Esophagus muscularis mucosa (tissue), 3 donors: ENCODE measurements at regions not wholly inside any gene's neighbourhood (a gene's known extent, or its start where the extent isn't known, plus 50 kb on each side); places are given as distances from the start of the nearest gene placed in this dataset.

ENCODE experiments used
- POLR2AphosphoS5 ChIP-seq, 2 donors: sonication (generic); formaldehyde crosslinking; IDR thresholded peaks; one replicate each; pipeline ENCODE4 v1.6.1; 2017; ENCODE audit warnings: antibody characterized with exemption in 2 of 2
- TF ChIP-seq, protein P1 (sequence below), 3 experiments: fragments of 200-600 bp in 2 of 3; fragments of 450-650 bp in 1 of 3; sonication (generic) in 2 of 3; IDR thresholded peaks; one replicate each; pipeline ENCODE4 v1.5.1; 2017 to 2019; ENCODE audit warnings: antibody characterized with exemption in 3 of 3, mild to moderate bottlenecking in 2 of 3, moderate library complexity in 1 of 3

DNA sequence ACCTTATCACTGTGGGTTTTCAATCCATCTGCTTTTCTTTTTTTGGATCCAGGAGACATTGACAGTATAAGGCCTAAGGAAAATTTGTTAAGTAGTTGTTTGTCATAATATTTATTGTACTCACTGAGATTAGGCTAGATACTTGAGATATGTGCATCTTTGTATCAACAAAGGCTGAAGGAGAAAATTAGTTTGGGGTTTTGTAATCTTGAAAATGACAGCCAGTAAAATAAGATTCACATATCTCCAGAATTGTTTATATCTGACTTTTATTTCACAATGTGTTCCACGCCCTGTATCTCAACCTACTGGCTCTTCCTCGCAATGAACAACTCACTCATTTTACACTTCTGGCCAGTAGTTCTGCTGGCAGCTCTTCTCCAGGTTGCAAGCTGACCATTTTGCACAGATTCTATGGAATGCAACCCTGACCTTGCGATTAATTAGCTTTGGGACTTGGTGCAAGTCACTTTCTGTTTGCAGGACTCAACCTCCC, 132.7 kb downstream of the GATA3 start:
- TF ChIP-seq, protein P1, sequence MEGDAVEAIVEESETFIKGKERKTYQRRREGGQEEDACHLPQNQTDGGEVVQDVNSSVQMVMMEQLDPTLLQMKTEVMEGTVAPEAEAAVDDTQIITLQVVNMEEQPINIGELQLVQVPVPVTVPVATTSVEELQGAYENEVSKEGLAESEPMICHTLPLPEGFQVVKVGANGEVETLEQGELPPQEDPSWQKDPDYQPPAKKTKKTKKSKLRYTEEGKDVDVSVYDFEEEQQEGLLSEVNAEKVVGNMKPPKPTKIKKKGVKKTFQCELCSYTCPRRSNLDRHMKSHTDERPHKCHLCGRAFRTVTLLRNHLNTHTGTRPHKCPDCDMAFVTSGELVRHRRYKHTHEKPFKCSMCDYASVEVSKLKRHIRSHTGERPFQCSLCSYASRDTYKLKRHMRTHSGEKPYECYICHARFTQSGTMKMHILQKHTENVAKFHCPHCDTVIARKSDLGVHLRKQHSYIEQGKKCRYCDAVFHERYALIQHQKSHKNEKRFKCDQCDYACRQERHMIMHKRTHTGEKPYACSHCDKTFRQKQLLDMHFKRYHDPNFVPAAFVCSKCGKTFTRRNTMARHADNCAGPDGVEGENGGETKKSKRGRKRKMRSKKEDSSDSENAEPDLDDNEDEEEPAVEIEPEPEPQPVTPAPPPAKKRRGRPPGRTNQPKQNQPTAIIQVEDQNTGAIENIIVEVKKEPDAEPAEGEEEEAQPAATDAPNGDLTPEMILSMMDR (IDR thresholded peaks at IDR 0.05) = no peak
- no peak for TF ChIP-seq POLR2AphosphoS5 (IDR thresholded peaks at IDR 0.05)
